SH-SY5Y (cell line): ENCODE measurements at regions not wholly inside any gene's neighbourhood (a gene's known extent, or its start where the extent isn't known, plus 50 kb on each side); places are given as distances from the start of the nearest gene placed in this dataset.

ENCODE experiments used
- GATA2 ChIP-seq: IDR thresholded peaks from 2 replicates; pipeline ENCODE4 v1.6.1; 2011; ENCODE audit warnings: mild to moderate bottlenecking, low read depth, low read length
- GATA3 ChIP-seq: IDR thresholded peaks from 2 replicates; pipeline ENCODE4 v1.6.1; 2011; ENCODE audit warnings: low read depth, mild to moderate bottlenecking, low read length, moderate library complexity

- TF ChIP-seq GATA2 (no peak), GATA3 (no peak)
Observed at GRCh38 chr3:181052256-181052655, 62.7 kb upstream of the DNAJC19 start.
